ENCODE measurements at regions not wholly inside any gene's neighbourhood (a gene's known extent, or its start where the extent isn't known, plus 50 kb on each side); places are given as distances from the start of the nearest gene placed in this dataset.

GRCh38 chr4:117577686-117578311 is 456.5 kb upstream of the NDST3 start:
- no peaks in the 10 kb centered on the region for H3K9me1 ChIP-seq (replicated peaks; ENCODE audit: control insufficient read depth, extremely low read depth, insufficient read depth, low read length)
- H3K4me2 ChIP-seq (ENCODE audit: insufficient read depth, low read length), result no peak overlapping the region
- no peak overlapping the region for H3K9ac ChIP-seq (replicated peaks; ENCODE audit: extremely low read depth, insufficient read depth, low read length)
- intact Hi-C loops (cut with micrococcal nuclease), result no loop called here
- ChIA-PET CTCF (no interaction called here), POLR2A (no interaction called here)
- no TSS peak for BruUV-seq (replicated peaks)
- H4K20me1 ChIP-seq (replicated peaks; ENCODE audit: control insufficient read depth, extremely low read depth, insufficient read depth, low read length), result no peaks in the 10 kb centered on the region
- FAIRE-seq (no peak), DNase-seq (ENCODE audit: low read depth, low spot score) (no peak)
- no peak overlapping the region for H2AFZ ChIP-seq (ENCODE audit: low read depth, low read length)
- H3K36me3 ChIP-seq (ENCODE audit: control insufficient read depth in 2 of 2, extremely low read depth in 1 of 2, insufficient read depth in 2 of 2, low read length in 2 of 2), result no peaks in the 10 kb centered on the region
- no peak for TF ChIP-seq MYC (IDR thresholded peaks at IDR 0.05; ENCODE audit: low read depth, low read length)
- TF ChIP-seq MAX (IDR thresholded peaks at IDR 0.05; ENCODE audit: insufficient read depth, insufficient read length), result no peak
- no peak for TF ChIP-seq POLR2A (IDR thresholded peaks at IDR 0.05; ENCODE audit: low read depth, low read length)
- TF ChIP-seq EZH2 (IDR thresholded peaks at IDR 0.05; ENCODE audit: borderline replicate concordance, low read depth, low read length, severe bottlenecking), result no peak
- no peak overlapping the region for H3K27ac ChIP-seq (ENCODE audit: insufficient read depth, low read depth, low read length)
- no peak overlapping the region for H3K4me3 ChIP-seq (replicated peaks in 1 of 3; ENCODE audit: insufficient read depth in 1 of 3, low read depth in 1 of 3, low read length in 3 of 3)
- dilution Hi-C loops (cut with MboI; ENCODE audit: extremely low pct_ligation_motif_present, low sequenced_read_pairs), result no loop called here
- H3K79me2 ChIP-seq (ENCODE audit: control insufficient read depth, insufficient read depth, low read length), result no peaks in the 10 kb centered on the region
- H3K9me3 ChIP-seq (replicated peaks; ENCODE audit: control insufficient read depth, insufficient read depth, low read length), result no peaks in the 10 kb centered on the region
- no peaks in the 10 kb centered on the region for H3K4me1 ChIP-seq (ENCODE audit: control insufficient read depth, extremely low read depth, insufficient read depth, low read length)
- no peaks in the 10 kb centered on the region for H3K27me3 ChIP-seq (ENCODE audit: control insufficient read depth in 2 of 2, insufficient read depth in 2 of 2, low read length in 2 of 2)

GRCh38 chr4:117588771-117589170 is 445.5 kb upstream of the NDST3 start:
- no peaks in the 10 kb centered on the region for H3K9me1 ChIP-seq (replicated peaks; ENCODE audit: control insufficient read depth, extremely low read depth, insufficient read depth, low read length)
- H3K27ac ChIP-seq (ENCODE audit: insufficient read depth, low read depth, low read length), result no peak overlapping the region
- H3K9me3 ChIP-seq (replicated peaks; ENCODE audit: control insufficient read depth, insufficient read depth, low read length), result no peaks in the 10 kb centered on the region
- H4K20me1 ChIP-seq (replicated peaks; ENCODE audit: control insufficient read depth, extremely low read depth, insufficient read depth, low read length), result no peaks in the 10 kb centered on the region
- no peaks in the 10 kb centered on the region for H3K79me2 ChIP-seq (ENCODE audit: control insufficient read depth, insufficient read depth, low read length)
- no peaks in the 10 kb centered on the region for H3K27me3 ChIP-seq (ENCODE audit: control insufficient read depth in 2 of 2, insufficient read depth in 2 of 2, low read length in 2 of 2)
- H3K4me2 ChIP-seq (ENCODE audit: insufficient read depth, low read length), result no peak overlapping the region
- CTCF ChIA-PET, result no interaction called here
- no peak overlapping the region for H3K9ac ChIP-seq (replicated peaks; ENCODE audit: extremely low read depth, insufficient read depth, low read length)
- dilution Hi-C loops (cut with MboI; ENCODE audit: extremely low pct_ligation_motif_present, low sequenced_read_pairs), result no loop called here
- H3K4me3 ChIP-seq (replicated peaks in 1 of 3; ENCODE audit: insufficient read depth in 1 of 3, low read depth in 1 of 3, low read length in 3 of 3), result no peak overlapping the region
- no peak for TF ChIP-seq JUN (IDR thresholded peaks at IDR 0.05; ENCODE audit: borderline replicate concordance, insufficient read depth, insufficient read length, low read depth)
- no peak for FAIRE-seq
- no TSS peak for BruUV-seq (replicated peaks)
- H3K4me1 ChIP-seq (ENCODE audit: control insufficient read depth, extremely low read depth, insufficient read depth, low read length), result no peaks in the 10 kb centered on the region
- H3K36me3 ChIP-seq (ENCODE audit: control insufficient read depth in 2 of 2, extremely low read depth in 1 of 2, insufficient read depth in 2 of 2, low read length in 2 of 2), result no peaks in the 10 kb centered on the region
- intact Hi-C loops (cut with micrococcal nuclease), result no loop called here
- POLR2A ChIA-PET, result no interaction called here
- no peak for DNase-seq (ENCODE audit: low read depth, low spot score)
- no peak overlapping the region for H2AFZ ChIP-seq (ENCODE audit: low read depth, low read length)
